ENCODE measurements at regions not wholly inside any gene's neighbourhood (a gene's known extent, or its start where the extent isn't known, plus 50 kb on each side); places are given as distances from the start of the nearest gene placed in this dataset.

- no peaks in the 10 kb centered on the region for H3K9me3 ChIP-seq
- no peaks in the 10 kb centered on the region for H3K27me3 ChIP-seq
- no peak for TF ChIP-seq CTCF (IDR thresholded peaks at IDR 0.05)
- H3K4me3 ChIP-seq, result no peak overlapping the region
- H3K27ac ChIP-seq, result peak overlapping the region in 1 of 2 donors; percentile 33
- no peaks in the 10 kb centered on the region for H3K36me3 ChIP-seq
- intact Hi-C loops (cut with DNase I), result loop anchor here (5.0 to 10.0 kb wide), 3 partner anchors 156 to 428 kb away; partner anchors contain the start of genes AMD1 and GTF3C6
- DNase-seq (ENCODE audit: low spot score in 2 of 2), result no peak
- H3K4me1 ChIP-seq, result peaks cover 0 to 3% of the 10 kb centered on the region in 2 donors
Observed at GRCh38 chr6:110528930-110529325, 52.5 kb upstream of the SLC22A16 start.

- H3K27ac ChIP-seq, result peak overlapping the region in 1 of 2 donors; percentile 33
- peaks cover 0 to 3% of the 10 kb centered on the region in 2 donors for H3K4me1 ChIP-seq
- no peak overlapping the region for H3K4me3 ChIP-seq
- no peaks in the 10 kb centered on the region for H3K36me3 ChIP-seq
- H3K9me3 ChIP-seq, result no peaks in the 10 kb centered on the region
- intact Hi-C loops (cut with DNase I), result loop anchor here (5.0 to 10.0 kb wide), 3 partner anchors 156 to 429 kb away; partner anchors contain the start of genes AMD1 and GTF3C6
- H3K27me3 ChIP-seq, result no peaks in the 10 kb centered on the region
- TF ChIP-seq CTCF (IDR thresholded peaks at IDR 0.05), result peak; percentile 37 to 69 (median 64)
- peak in 1 of 2 donors; percentile 72 for DNase-seq (ENCODE audit: low spot score in 2 of 2)
Observed at GRCh38 chr6:110528101-110528929, 51.9 kb upstream of the SLC22A16 start.

- no peak overlapping the region for H3K4me3 ChIP-seq
- H3K4me1 ChIP-seq, result peaks cover 0 to 3% of the 10 kb centered on the region in 2 donors
- TF ChIP-seq CTCF (IDR thresholded peaks at IDR 0.05), result no peak
- intact Hi-C loops (cut with DNase I), result loop anchor here (5.0 to 10.0 kb wide), 3 partner anchors 157 to 430 kb away; partner anchors contain the start of genes AMD1 and GTF3C6
- H3K9me3 ChIP-seq, result no peaks in the 10 kb centered on the region
- no peak overlapping the region for H3K27ac ChIP-seq
- no peaks in the 10 kb centered on the region for H3K27me3 ChIP-seq
- no peaks in the 10 kb centered on the region for H3K36me3 ChIP-seq
- no peak for DNase-seq (ENCODE audit: low spot score in 2 of 2)
Observed at GRCh38 chr6:110527516-110527915, 51.1 kb upstream of the SLC22A16 start.

- no peak overlapping the region for H3K4me3 ChIP-seq
- H3K9me3 ChIP-seq, result no peaks in the 10 kb centered on the region
- H3K36me3 ChIP-seq, result no peaks in the 10 kb centered on the region
- peaks cover 0 to 3% of the 10 kb centered on the region in 2 donors for H3K4me1 ChIP-seq
- intact Hi-C loops (cut with DNase I), result loop anchor here (5.0 to 10.0 kb wide), 3 partner anchors 158 to 431 kb away; partner anchors contain the start of genes AMD1 and GTF3C6
- TF ChIP-seq CTCF (IDR thresholded peaks at IDR 0.05), result no peak
- no peak overlapping the region for H3K27ac ChIP-seq
- H3K27me3 ChIP-seq, result no peaks in the 10 kb centered on the region
- DNase-seq (ENCODE audit: low spot score in 2 of 2), result no peak
Observed at GRCh38 chr6:110526726-110527125, 50.3 kb upstream of the SLC22A16 start.
